ENCODE measurements at regions not wholly inside any gene's neighbourhood (a gene's known extent, or its start where the extent isn't known, plus 50 kb on each side); places are given as distances from the start of the nearest gene placed in this dataset.

- no peak for DNase-seq
Observed at GRCh38 chr6:169936355-169936975, 185.0 kb downstream of the ERMARD start.

GRCh38 chr6:169935861-169936260 is 184.4 kb downstream of the ERMARD start:
- no peak for DNase-seq

GRCh38 chr6:169935348-169935718 is 183.9 kb downstream of the ERMARD start:
- peak in 1 of 2 experiments; percentile 35 for DNase-seq

- DNase-seq = no peak
Observed at GRCh38 chr6:169934699-169935347, 183.4 kb downstream of the ERMARD start.

GRCh38 chr6:169933839-169934698 is 182.6 kb downstream of the ERMARD start:
- DNase-seq = peak in 1 of 2 experiments; percentile 57

- peak; percentile 70 to 82 for DNase-seq
Observed at GRCh38 chr6:169933251-169933821, 181.9 kb downstream of the ERMARD start.

- peak; percentile 67 to 89 for DNase-seq
Observed at GRCh38 chr6:169932491-169932890, 181.1 kb downstream of the ERMARD start.

GRCh38 chr6:169931261-169931660 is 179.8 kb downstream of the ERMARD start:
- peak in 1 of 2 experiments; percentile 52 for DNase-seq

GRCh38 chr6:169930799-169931198 is 179.4 kb downstream of the ERMARD start:
- DNase-seq = no peak

GRCh38 chr6:169927711-169928110 is 176.3 kb downstream of the ERMARD start:
- DNase-seq = no peak

- DNase-seq = no peak
Observed at GRCh38 chr6:169926617-169927417, 175.4 kb downstream of the ERMARD start.

GRCh38 chr6:169923468-169924464 is 172.3 kb downstream of the ERMARD start:
- DNase-seq = no peak

- DNase-seq = no peak
Observed at GRCh38 chr6:169921853-169922824, 170.7 kb downstream of the ERMARD start.

- DNase-seq = no peak
Observed at GRCh38 chr6:169921217-169921616, 169.8 kb downstream of the ERMARD start.

GRCh38 chr6:169920359-169921020 is 169.1 kb downstream of the ERMARD start:
- DNase-seq = no peak

- DNase-seq = no peak
Observed at GRCh38 chr6:169918954-169919549, 167.6 kb downstream of the ERMARD start.

- DNase-seq = peak; percentile 9 to 35
Observed at GRCh38 chr6:169918239-169918953, 167.0 kb downstream of the ERMARD start.

- no peak for DNase-seq
Observed at GRCh38 chr6:169917153-169917552, 165.7 kb downstream of the ERMARD start.

All from SHP77 (cell line).